Activated CD4-positive, alpha-beta T cell treated with anti-CD3 and anti-CD28 coated beads, Interleukin-2, amount 50 U/mL, for 48 hours (primary cell): ENCODE measurements at regions not wholly inside any gene's neighbourhood (a gene's known extent, or its start where the extent isn't known, plus 50 kb on each side); places are given as distances from the start of the nearest gene placed in this dataset.
"Not testable (repeated sequence)": the region's sequence is repeated elsewhere in the genome, so short reads cannot be mapped to it uniquely, and the experiment has no call there.

Source experiments
- DNase-seq, 2 experiments: peaks; one replicate each; pipeline ENCODE4 v3.0.0-alpha.2; 2020

DNA sequence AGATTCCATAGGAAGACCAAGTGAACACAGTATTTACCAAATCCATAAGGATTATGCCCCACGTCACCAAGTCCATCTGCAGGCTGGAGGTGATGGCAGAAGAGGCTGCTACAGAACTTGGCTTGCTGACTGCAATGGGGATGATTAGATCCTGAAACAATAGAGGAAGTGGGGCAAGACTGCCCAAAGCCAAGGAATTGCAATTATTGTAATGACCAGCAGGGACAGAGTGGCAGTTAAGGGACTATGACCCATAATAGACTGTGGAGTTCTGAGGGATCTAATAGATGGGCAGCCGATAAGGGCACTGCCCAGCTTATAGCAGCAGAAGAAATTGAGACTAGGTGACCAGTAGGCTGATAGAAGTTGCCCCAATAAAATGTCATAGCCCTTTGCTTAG is 108.4 kb downstream of the MINAR1 start:
- no peak for DNase-seq

DNA sequence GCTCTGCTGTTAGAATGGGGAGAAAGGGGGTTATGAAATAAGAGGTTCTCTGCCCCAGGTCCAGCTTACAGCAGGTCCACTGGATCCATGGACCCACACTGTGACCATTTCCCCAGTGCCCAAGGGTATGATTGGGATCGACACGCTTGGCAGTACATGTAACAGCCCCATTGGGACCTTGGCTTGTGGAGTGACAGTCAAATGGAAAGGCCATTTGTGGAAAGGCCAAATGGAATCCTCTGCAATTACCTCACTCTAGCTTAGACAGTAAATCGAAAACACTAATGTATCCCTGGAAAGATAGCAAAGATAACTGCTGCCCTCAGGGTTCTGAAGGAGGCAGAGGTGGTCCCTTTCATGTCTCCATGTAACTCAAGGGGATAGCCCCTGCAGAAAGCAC is 109.1 kb downstream of the MINAR1 start:
- DNase-seq, result no peak

DNA sequence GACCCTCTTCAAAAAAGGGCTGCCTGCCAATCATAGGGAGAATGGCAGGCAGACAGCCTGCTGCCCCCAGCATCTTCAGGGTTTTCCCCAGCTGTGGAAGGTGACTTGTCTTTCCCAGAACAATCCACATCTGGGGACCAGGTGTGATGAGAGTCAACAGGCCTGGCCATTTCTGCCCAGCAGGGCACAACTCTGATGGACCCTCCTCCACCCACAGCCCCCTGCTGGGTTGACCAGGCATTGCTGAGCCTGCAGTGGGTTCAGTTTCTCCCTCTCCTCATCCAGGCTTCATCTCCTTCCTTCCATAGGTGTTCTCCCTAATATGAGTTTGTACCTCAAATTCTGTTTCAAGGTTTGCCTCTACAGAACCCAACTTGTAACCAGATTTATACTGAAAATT is 111.0 kb downstream of the MINAR1 start:
- DNase-seq, result no peak

GRCh38 chr15:79549196-79549595 is 117.1 kb downstream of the MINAR1 start:
- DNase-seq, result no peak

GRCh38 chr15:79560384-79560783 is 128.2 kb downstream of the MINAR1 start:
- DNase-seq, result no peak

DNA sequence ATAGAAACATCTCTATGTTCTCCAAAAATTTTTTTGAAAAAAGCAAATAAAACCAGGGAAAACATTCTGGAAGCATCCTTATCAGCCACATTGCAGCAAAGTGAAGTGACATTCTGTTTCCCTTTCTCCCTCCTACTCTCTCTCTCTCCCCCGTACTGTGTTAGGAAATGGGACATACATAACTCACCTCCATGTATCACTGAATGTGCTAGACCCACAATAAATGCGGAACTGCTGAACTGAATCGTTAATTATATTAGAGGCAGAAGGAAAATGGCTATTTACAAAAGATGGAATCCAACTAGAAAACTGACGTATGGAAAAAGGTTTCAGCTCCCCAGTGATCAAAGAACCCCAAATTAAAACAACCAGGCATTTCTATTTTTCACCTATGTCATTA is 129.8 kb downstream of the MINAR1 start:
- DNase-seq, result no peak

DNA sequence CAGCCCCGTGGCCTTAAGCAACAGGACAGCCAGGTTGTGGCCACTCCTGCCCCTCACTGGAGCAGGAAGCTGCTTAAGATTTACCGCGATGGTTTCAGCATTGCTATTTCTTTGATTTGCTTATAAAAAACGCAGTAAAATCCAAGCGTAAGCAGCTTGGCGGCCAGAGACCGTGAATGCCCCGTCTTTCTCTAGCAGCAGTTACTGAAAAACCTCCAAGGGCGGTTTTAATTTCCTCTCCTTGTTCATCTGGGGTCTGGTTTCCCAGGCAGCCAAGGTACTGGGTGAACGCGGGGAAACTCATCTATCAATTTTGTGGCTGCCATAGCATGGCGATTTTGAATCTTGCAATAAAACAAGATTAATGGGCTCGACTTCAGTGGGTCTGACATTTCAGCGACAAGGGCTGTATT is 130.3 kb downstream of the MINAR1 start:
- no peak for DNase-seq

- DNase-seq, result no peak
Measured at GRCh38 chr15:79562899-79563298, 130.8 kb downstream of the MINAR1 start.

DNA sequence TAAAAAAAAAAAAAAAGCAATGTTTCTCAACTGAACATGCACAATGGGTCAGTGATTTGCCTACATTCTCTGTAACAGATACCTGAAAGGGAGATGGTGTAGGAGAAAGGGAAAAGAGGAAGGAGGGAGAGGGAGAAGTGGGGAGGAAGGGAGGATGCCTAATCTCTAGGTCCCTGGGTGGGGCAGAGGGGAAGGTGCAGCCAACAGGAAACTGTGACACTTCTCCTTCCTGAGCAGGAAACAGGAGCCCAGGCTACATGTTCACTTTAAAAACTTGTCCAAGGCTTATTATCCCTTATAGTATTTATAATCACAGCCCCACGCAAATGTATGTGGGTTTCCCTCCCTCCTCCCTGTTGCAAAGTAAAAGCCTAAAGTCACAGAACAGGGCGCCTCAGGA is 137.9 kb downstream of the MINAR1 start:
- no peak for DNase-seq

- DNase-seq, result no peak
Measured at GRCh38 chr15:79572691-79573404, 140.7 kb downstream of the MINAR1 start.

GRCh38 chr15:79574431-79575273 is 142.5 kb downstream of the MINAR1 start:
- not testable (repeated sequence) for DNase-seq

DNA sequence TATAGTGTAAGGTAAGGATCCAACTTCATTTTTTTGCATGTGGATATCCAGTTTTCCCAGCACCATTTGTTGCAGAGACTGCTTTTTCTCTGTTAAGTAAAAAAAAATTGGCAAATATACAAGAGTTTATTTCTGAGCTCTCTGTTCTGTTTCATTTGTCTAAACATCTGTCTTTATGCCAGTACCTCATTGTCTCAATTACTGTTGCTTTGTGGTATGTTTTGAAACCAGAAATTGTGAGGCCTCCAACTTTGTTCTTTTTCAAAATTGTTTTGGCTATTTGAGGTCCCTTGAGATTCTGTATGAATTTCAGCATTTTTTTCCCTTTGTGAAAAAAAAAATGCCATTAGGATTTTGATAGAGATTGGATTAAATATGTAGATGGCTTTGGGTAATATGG is 150.5 kb downstream of the MINAR1 start:
- no peak for DNase-seq

- DNase-seq, result no peak
Measured at GRCh38 chr15:79592126-79592525, 160.0 kb downstream of the MINAR1 start.

GRCh38 chr15:79593119-79593869 is 161.2 kb downstream of the MINAR1 start:
- DNase-seq, result no peak

DNA sequence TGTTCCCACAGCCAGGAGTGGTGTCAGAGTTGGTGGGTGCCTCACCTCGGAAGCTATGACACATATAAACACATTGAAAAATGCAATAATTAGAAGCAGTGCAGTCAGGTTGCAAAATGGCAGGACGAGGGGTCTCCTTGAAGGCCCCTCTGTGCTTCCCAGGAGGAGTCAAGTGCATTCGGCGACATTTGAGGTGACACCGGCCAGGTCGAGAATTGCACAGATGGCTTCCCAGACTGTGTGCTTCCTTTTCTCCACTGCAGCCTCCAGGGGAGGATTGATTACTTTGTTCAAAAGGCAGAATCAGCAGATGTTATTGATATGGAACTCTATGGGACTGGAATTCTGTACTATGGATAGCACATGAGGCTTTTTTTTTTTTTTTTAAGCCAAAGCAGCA is 163.2 kb downstream of the MINAR1 start:
- no peak for DNase-seq

- DNase-seq, result peak; percentile 38 to 58
Measured at GRCh38 chr15:79595995-79596622, 164.0 kb downstream of the MINAR1 start.

DNA sequence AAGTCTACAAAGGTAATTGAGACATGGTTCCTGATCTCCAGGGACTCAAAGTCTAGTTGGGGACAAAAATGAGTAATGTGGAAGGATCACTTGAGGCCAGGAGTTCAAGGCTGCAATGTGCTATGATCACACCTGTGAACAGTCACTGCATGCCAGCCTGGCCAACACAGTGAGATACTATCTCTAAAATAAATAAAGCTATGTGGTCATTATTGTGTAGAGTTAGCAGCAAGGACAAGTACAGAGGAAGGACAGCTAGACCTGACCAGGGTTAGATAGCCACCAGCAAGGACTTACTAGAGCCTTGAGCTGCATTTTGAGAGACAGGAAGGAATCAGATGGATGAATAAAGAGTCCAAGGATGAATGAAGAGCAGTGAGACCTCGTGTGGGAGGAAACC is 166.5 kb downstream of the MINAR1 start:
- DNase-seq, result no peak

- DNase-seq, result no peak
Measured at GRCh38 chr15:79601405-79602086, 169.4 kb downstream of the MINAR1 start.

DNA sequence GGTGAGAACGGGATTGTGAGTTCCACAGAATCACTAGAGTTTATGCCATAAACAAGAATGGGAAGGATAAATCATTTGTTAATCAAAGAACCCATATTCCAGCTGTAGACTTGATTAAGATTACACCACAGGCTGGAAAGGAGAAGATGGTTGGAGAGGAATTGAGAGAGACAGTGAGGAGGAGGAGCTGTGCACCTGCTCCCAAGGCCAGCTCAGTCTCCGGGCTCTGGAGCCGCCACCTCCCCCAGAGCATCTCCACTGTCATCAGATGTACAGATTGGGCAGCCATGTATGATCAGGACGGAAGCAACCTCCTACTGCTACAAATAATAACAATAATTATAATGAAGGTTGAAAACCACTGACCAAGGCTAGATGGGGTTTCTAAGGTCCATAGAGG is 170.0 kb downstream of the MINAR1 start:
- DNase-seq, result no peak

DNA sequence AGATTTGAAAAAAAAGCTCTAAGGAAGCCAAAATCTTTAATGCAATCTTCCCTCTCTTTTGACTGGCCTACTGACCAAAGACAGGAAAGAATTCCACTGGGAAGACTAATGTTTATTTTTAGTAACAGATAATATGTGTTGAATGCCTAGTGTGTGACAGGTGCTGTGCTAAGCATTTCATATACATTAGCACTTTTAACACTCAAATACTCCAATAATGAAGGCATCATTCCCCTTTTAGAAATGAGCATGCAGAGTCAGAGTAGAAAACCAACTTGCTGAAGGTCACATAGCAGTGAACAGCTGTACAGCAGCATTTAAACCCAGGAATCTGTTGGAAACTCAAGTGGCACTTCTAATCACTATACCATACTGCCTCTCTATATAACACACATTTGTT is 170.6 kb downstream of the MINAR1 start:
- DNase-seq, result no peak

DNA sequence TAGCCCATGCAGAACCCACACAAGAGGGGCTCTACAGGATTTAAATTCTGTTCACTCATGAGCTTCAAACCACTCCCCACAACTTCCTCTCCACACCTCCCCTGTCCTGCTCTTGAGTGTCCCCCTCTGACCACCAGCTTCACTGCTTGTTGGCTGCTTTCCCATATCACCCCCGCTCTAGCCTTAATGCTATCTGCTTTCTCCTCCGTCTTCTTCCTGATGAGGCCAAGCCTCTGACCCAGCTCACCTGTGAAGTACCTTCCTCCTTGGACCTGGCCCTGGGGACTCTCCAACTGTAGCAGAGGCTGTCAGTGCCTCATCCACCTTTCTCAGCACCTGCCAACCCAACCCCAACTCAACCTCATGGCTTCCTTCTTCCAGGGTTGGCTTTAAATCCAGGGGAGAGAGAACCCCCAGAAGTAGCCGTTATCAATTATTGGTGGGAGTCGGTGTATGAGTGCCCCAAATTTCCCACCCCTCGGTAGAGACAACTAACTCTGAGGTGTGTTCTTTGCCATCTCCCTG is 174.8 kb downstream of the MINAR1 start:
- DNase-seq, result no peak
